ENCODE measurements at regions not wholly inside any gene's neighbourhood (a gene's known extent, or its start where the extent isn't known, plus 50 kb on each side); places are given as distances from the start of the nearest gene placed in this dataset.

- DNase-seq = peak; percentile 70
- Histone ChIP-seq H2AFZ (ENCODE audit: low read length) (no peak overlapping the region), H3K9ac (ENCODE audit: low read length) (no peak overlapping the region)
Observed at GRCh38 chr1:63148825-63149645, 173.3 kb upstream of the FOXD3 start.

GRCh38 chr1:63152572-63152971 lies 169.8 kb upstream of the FOXD3 start:
- H3K4me2 ChIP-seq (ENCODE audit: low read depth, low read length, poor library complexity, severe bottlenecking) = no peak overlapping the region
- no peak overlapping the region for H3K4me3 ChIP-seq (ENCODE audit: low read length)
- no peak overlapping the region for H3K9ac ChIP-seq (ENCODE audit: low read length)
- no peaks in the 10 kb centered on the region for H3K27me3 ChIP-seq (ENCODE audit: low read length)
- no peak overlapping the region for H2AFZ ChIP-seq (ENCODE audit: low read length)
- no peaks in the 10 kb centered on the region for H3K9me2 ChIP-seq (replicated peaks; ENCODE audit: insufficient read depth, low read length)
- H3K27ac ChIP-seq (ENCODE audit: low read length) = no peak overlapping the region
- no peaks in the 10 kb centered on the region for H3K79me2 ChIP-seq (ENCODE audit: low read length)
- H3K4me1 ChIP-seq (ENCODE audit: low read length) = no peaks in the 10 kb centered on the region
- H3K36me3 ChIP-seq (ENCODE audit: insufficient read depth, low read length) = no peaks in the 10 kb centered on the region
- H3K9me3 ChIP-seq (ENCODE audit: low read length) = no peaks in the 10 kb centered on the region
- H4K20me1 ChIP-seq (ENCODE audit: insufficient read depth, low read depth, low read length) = no peaks in the 10 kb centered on the region
- no peak for DNase-seq

More at GRCh38 chr1:63148825-63149645, 173.3 kb upstream of the FOXD3 start:
- Histone ChIP-seq H3K27ac (ENCODE audit: low read length) (no peak overlapping the region), H3K79me2 (ENCODE audit: low read length) (no peaks in the 10 kb centered on the region), H3K36me3 (ENCODE audit: insufficient read depth, low read length) (no peaks in the 10 kb centered on the region), H3K4me2 (ENCODE audit: low read depth, low read length, poor library complexity, severe bottlenecking) (no peak overlapping the region), H3K27me3 (ENCODE audit: low read length) (no peaks in the 10 kb centered on the region), H3K4me3 (ENCODE audit: low read length) (no peak overlapping the region), H3K4me1 (ENCODE audit: low read length) (no peaks in the 10 kb centered on the region), H3K9me3 (ENCODE audit: low read length) (no peaks in the 10 kb centered on the region), H4K20me1 (ENCODE audit: insufficient read depth, low read depth, low read length) (no peaks in the 10 kb centered on the region), H3K9me2 (replicated peaks; ENCODE audit: insufficient read depth, low read length) (no peaks in the 10 kb centered on the region)

GRCh38 chr1:63155437-63155836 lies 166.9 kb upstream of the FOXD3 start:
- H3K9me2 ChIP-seq (replicated peaks; ENCODE audit: insufficient read depth, low read length) = no peaks in the 10 kb centered on the region
- H3K27me3 ChIP-seq (ENCODE audit: low read length) = no peaks in the 10 kb centered on the region
- H3K4me1 ChIP-seq (ENCODE audit: low read length) = no peaks in the 10 kb centered on the region
- no peak for DNase-seq
- no peak overlapping the region for H2AFZ ChIP-seq (ENCODE audit: low read length)
- no peaks in the 10 kb centered on the region for H3K9me3 ChIP-seq (ENCODE audit: low read length)
- H4K20me1 ChIP-seq (ENCODE audit: insufficient read depth, low read depth, low read length) = no peaks in the 10 kb centered on the region
- H3K27ac ChIP-seq (ENCODE audit: low read length) = no peak overlapping the region
- H3K4me3 ChIP-seq (ENCODE audit: low read length) = no peak overlapping the region
- H3K79me2 ChIP-seq (ENCODE audit: low read length) = no peaks in the 10 kb centered on the region
- no peak overlapping the region for H3K9ac ChIP-seq (ENCODE audit: low read length)
- no peak overlapping the region for H3K4me2 ChIP-seq (ENCODE audit: low read depth, low read length, poor library complexity, severe bottlenecking)
- no peaks in the 10 kb centered on the region for H3K36me3 ChIP-seq (ENCODE audit: insufficient read depth, low read length)

- no peak for DNase-seq
- Histone ChIP-seq H3K4me2 (ENCODE audit: low read depth, low read length, poor library complexity, severe bottlenecking) (no peak overlapping the region), H2AFZ (ENCODE audit: low read length) (no peak overlapping the region), H3K9me2 (replicated peaks; ENCODE audit: insufficient read depth, low read length) (no peaks in the 10 kb centered on the region), H3K9me3 (ENCODE audit: low read length) (no peaks in the 10 kb centered on the region), H3K4me3 (ENCODE audit: low read length) (no peak overlapping the region), H3K27me3 (ENCODE audit: low read length) (no peaks in the 10 kb centered on the region), H3K36me3 (ENCODE audit: insufficient read depth, low read length) (no peaks in the 10 kb centered on the region), H3K4me1 (ENCODE audit: low read length) (no peaks in the 10 kb centered on the region), H4K20me1 (ENCODE audit: insufficient read depth, low read depth, low read length) (no peaks in the 10 kb centered on the region), H3K27ac (ENCODE audit: low read length) (no peak overlapping the region), H3K79me2 (ENCODE audit: low read length) (no peaks in the 10 kb centered on the region), H3K9ac (ENCODE audit: low read length) (no peak overlapping the region)
Observed at GRCh38 chr1:63157085-63157484, 165.3 kb upstream of the FOXD3 start.

- no peak for DNase-seq
- no peak overlapping the region for H3K9ac ChIP-seq (ENCODE audit: low read length)
Observed at GRCh38 chr1:63169057-63169456, 153.3 kb upstream of the FOXD3 start.

GRCh38 chr1:63173161-63173560 lies 149.2 kb upstream of the FOXD3 start:
- Histone ChIP-seq H3K36me3 (ENCODE audit: insufficient read depth, low read length) (no peaks in the 10 kb centered on the region), H3K4me1 (ENCODE audit: low read length) (no peaks in the 10 kb centered on the region), H3K9me2 (replicated peaks; ENCODE audit: insufficient read depth, low read length) (no peaks in the 10 kb centered on the region), H3K4me3 (ENCODE audit: low read length) (no peak overlapping the region), H3K4me2 (ENCODE audit: low read depth, low read length, poor library complexity, severe bottlenecking) (no peak overlapping the region), H3K27ac (ENCODE audit: low read length) (no peak overlapping the region), H4K20me1 (ENCODE audit: insufficient read depth, low read depth, low read length) (no peaks in the 10 kb centered on the region), H3K9me3 (ENCODE audit: low read length) (no peaks in the 10 kb centered on the region), H3K9ac (ENCODE audit: low read length) (no peak overlapping the region), H3K79me2 (ENCODE audit: low read length) (no peaks in the 10 kb centered on the region), H2AFZ (ENCODE audit: low read length) (no peak overlapping the region), H3K27me3 (ENCODE audit: low read length) (no peaks in the 10 kb centered on the region)
- no peak for DNase-seq

More at GRCh38 chr1:63169057-63169456, 153.3 kb upstream of the FOXD3 start:
- no peaks in the 10 kb centered on the region for H4K20me1 ChIP-seq (ENCODE audit: insufficient read depth, low read depth, low read length)
- H3K9me3 ChIP-seq (ENCODE audit: low read length) = no peaks in the 10 kb centered on the region
- no peaks in the 10 kb centered on the region for H3K27me3 ChIP-seq (ENCODE audit: low read length)
- no peaks in the 10 kb centered on the region for H3K36me3 ChIP-seq (ENCODE audit: insufficient read depth, low read length)
- no peak overlapping the region for H3K4me2 ChIP-seq (ENCODE audit: low read depth, low read length, poor library complexity, severe bottlenecking)
- no peak overlapping the region for H2AFZ ChIP-seq (ENCODE audit: low read length)
- no peaks in the 10 kb centered on the region for H3K4me1 ChIP-seq (ENCODE audit: low read length)
- H3K9me2 ChIP-seq (replicated peaks; ENCODE audit: insufficient read depth, low read length) = no peaks in the 10 kb centered on the region
- H3K4me3 ChIP-seq (ENCODE audit: low read length) = no peak overlapping the region
- H3K27ac ChIP-seq (ENCODE audit: low read length) = no peak overlapping the region
- H3K79me2 ChIP-seq (ENCODE audit: low read length) = no peaks in the 10 kb centered on the region

- no peak overlapping the region for H3K4me2 ChIP-seq (ENCODE audit: low read depth, low read length, poor library complexity, severe bottlenecking)
- H3K9me3 ChIP-seq (ENCODE audit: low read length) = no peaks in the 10 kb centered on the region
Observed at GRCh38 chr1:63189677-63190076, 132.7 kb upstream of the FOXD3 start.

GRCh38 chr1:63190171-63190570 lies 132.2 kb upstream of the FOXD3 start:
- Histone ChIP-seq H3K4me2 (ENCODE audit: low read depth, low read length, poor library complexity, severe bottlenecking) (no peak overlapping the region), H3K4me1 (ENCODE audit: low read length) (no peaks in the 10 kb centered on the region), H3K9ac (ENCODE audit: low read length) (no peak overlapping the region), H3K27ac (ENCODE audit: low read length) (no peak overlapping the region), H3K79me2 (ENCODE audit: low read length) (no peaks in the 10 kb centered on the region), H2AFZ (ENCODE audit: low read length) (no peak overlapping the region), H4K20me1 (ENCODE audit: insufficient read depth, low read depth, low read length) (no peaks in the 10 kb centered on the region), H3K9me3 (ENCODE audit: low read length) (no peaks in the 10 kb centered on the region), H3K36me3 (ENCODE audit: insufficient read depth, low read length) (no peaks in the 10 kb centered on the region), H3K4me3 (ENCODE audit: low read length) (no peak overlapping the region), H3K9me2 (replicated peaks; ENCODE audit: insufficient read depth, low read length) (no peaks in the 10 kb centered on the region), H3K27me3 (ENCODE audit: low read length) (no peaks in the 10 kb centered on the region)
- no peak for DNase-seq

More at GRCh38 chr1:63189677-63190076, 132.7 kb upstream of the FOXD3 start:
- peak; percentile 43 for DNase-seq
- no peaks in the 10 kb centered on the region for H3K27me3 ChIP-seq (ENCODE audit: low read length)
- no peak overlapping the region for H2AFZ ChIP-seq (ENCODE audit: low read length)
- no peak overlapping the region for H3K4me3 ChIP-seq (ENCODE audit: low read length)
- no peaks in the 10 kb centered on the region for H3K9me2 ChIP-seq (replicated peaks; ENCODE audit: insufficient read depth, low read length)
- H3K36me3 ChIP-seq (ENCODE audit: insufficient read depth, low read length) = no peaks in the 10 kb centered on the region
- H3K27ac ChIP-seq (ENCODE audit: low read length) = no peak overlapping the region
- no peak overlapping the region for H3K9ac ChIP-seq (ENCODE audit: low read length)
- H3K79me2 ChIP-seq (ENCODE audit: low read length) = no peaks in the 10 kb centered on the region
- H3K4me1 ChIP-seq (ENCODE audit: low read length) = no peaks in the 10 kb centered on the region
- H4K20me1 ChIP-seq (ENCODE audit: insufficient read depth, low read depth, low read length) = no peaks in the 10 kb centered on the region
